PC-3 (cell line): ENCODE measurements at regions not wholly inside any gene's neighbourhood (a gene's known extent, or its start where the extent isn't known, plus 50 kb on each side); places are given as distances from the start of the nearest gene placed in this dataset.

Experiments
- ATAC-seq: fragments of 200-7000 bp; cut with Tn5 transposase; 2 replicates; pipeline ENCODE4 v1.9.1; 2020; ENCODE audit warnings: mild to moderate bottlenecking, moderate library complexity
- BruUV-seq: library from RNA; stranded (reverse); fragments of 400-500 nt; replicated peaks from 2 replicates; lab custom pipeline; 2021; lab: Mats Ljungman, UMichigan
- CTCF ChIA-PET: fragments of 300-600 bp; sonication (Branson Sonifier 250); formaldehyde crosslinking; loops from one replicate; lab custom pipeline; 2022; ENCODE audit warnings: antibody characterized with exemption; lab: Charles Lee
- POLR2A ChIA-PET: fragments of 300-600 bp; sonication (Branson Sonifier 250); formaldehyde crosslinking; loops from one replicate; lab custom pipeline; 2022; ENCODE audit warnings: antibody characterized with exemption; ENCODE audit not compliant: unreplicated experiment; lab: Charles Lee
- DNase-seq: peaks from one replicate; pipeline ENCODE4 v3.0.0-alpha.2; 2015
- H2AFZ ChIP-seq: fragments of 300-600 bp; sonication (generic); 2 replicates; pipeline ENCODE4 v1.6.0; 2016; ENCODE audit warnings: antibody characterized with exemption, low read length
- H3F3A ChIP-seq: fragments of 300-600 bp; sonication (generic); one replicate; pipeline ENCODE4 v1.6.0; 2017; ENCODE audit warnings: antibody characterized with exemption, low read length, control low read depth, mild to moderate bottlenecking; ENCODE audit not compliant: unreplicated experiment
- H3K27ac ChIP-seq: fragments of 300-600 bp; sonication (generic); 2 replicates; pipeline ENCODE4 v1.5.1; 2016; ENCODE audit warnings: mild to moderate bottlenecking, low read length
- H3K27me3 ChIP-seq: fragments of 300-600 bp; sonication (generic); 2 replicates; pipeline ENCODE4 v1.6.1; 2016; ENCODE audit warnings: low read length, mixed read lengths
- H3K36me3 ChIP-seq: fragments of 300-600 bp; sonication (generic); 2 replicates; pipeline ENCODE4 v1.6.1; 2016; ENCODE audit warnings: low read depth, mixed run types, low read length, mixed read lengths
- H3K4me1 ChIP-seq: fragments of 300-600 bp; sonication (generic); 2 replicates; pipeline ENCODE4 v1.5.1; 2016; ENCODE audit warnings: low read length; ENCODE audit not compliant: insufficient read depth
- H3K4me2 ChIP-seq: fragments of 300-600 bp; sonication (generic); 2 replicates; pipeline ENCODE4 v1.6.0; 2016; ENCODE audit warnings: low read length
- H3K4me3 ChIP-seq: fragments of 300-600 bp; sonication (generic); 2 replicates; pipeline ENCODE4 v1.5.1; 2016; ENCODE audit warnings: mild to moderate bottlenecking, low read length, mixed read lengths
- H3K79me2 ChIP-seq: fragments of 300-600 bp; sonication (generic); 2 replicates; pipeline ENCODE4 v1.6.1; 2017; ENCODE audit warnings: low read length, mixed read lengths
- H3K9ac ChIP-seq: fragments of 300-600 bp; sonication (generic); 2 replicates; pipeline ENCODE4 v1.6.0; 2016; ENCODE audit warnings: mild to moderate bottlenecking, low read length
- H3K9me2 ChIP-seq: fragments of 300-600 bp; sonication (generic); replicated peaks from 2 replicates; pipeline ENCODE4 v1.6.1; 2016; ENCODE audit warnings: mixed run types, low read length, mixed read lengths
- H3K9me3 ChIP-seq: fragments of 300-600 bp; sonication (generic); 2 replicates; pipeline ENCODE4 v1.6.1; 2016; ENCODE audit warnings: low read length, mixed read lengths
- H4K20me1 ChIP-seq: fragments of 300-600 bp; sonication (generic); 2 replicates; pipeline ENCODE4 v1.6.1; 2016; ENCODE audit warnings: low read length, mixed read lengths
- EZH2 ChIP-seq: fragments of 300-600 bp; sonication (generic); IDR thresholded peaks from one replicate; pipeline ENCODE4 v1.6.1; 2017; ENCODE audit warnings: antibody characterized with exemption, mild to moderate bottlenecking, low read length; ENCODE audit not compliant: unreplicated experiment
- EZH2phosphoT487 ChIP-seq: fragments of 300-600 bp; sonication (generic); IDR thresholded peaks from 2 replicates; pipeline ENCODE4 v1.6.1; 2018; ENCODE audit warnings: mild to moderate bottlenecking, antibody characterized with exemption, low read length, borderline replicate concordance
- intact Hi-C: fragments of 100-400 bp; cut with micrococcal nuclease; formaldehyde crosslinking; loops from 2 replicates; pipeline ENCODE4 v1.9.0; 2023
- TF ChIP-seq, protein P1 (sequence below): fragments of 300-600 bp; sonication (generic); conservative IDR thresholded peaks from 2 replicates; pipeline ENCODE4 v1.5.1; 2017; ENCODE audit warnings: antibody characterized with exemption, low read depth, mild to moderate bottlenecking, low read length

GRCh38 chr11:42251984-42252383 lies 792.5 kb upstream of the LRRC4C start:
- H3K9me3 ChIP-seq: 0 out of 2 replicates have a peak, but pooled peaks cover 4% of the 10 kb centered on the region
- DNase-seq (peak; percentile 36), ATAC-seq (no peak)
- TF ChIP-seq EZH2phosphoT487 (no peak), EZH2 (no peak)
- TF ChIP-seq, protein P1, sequence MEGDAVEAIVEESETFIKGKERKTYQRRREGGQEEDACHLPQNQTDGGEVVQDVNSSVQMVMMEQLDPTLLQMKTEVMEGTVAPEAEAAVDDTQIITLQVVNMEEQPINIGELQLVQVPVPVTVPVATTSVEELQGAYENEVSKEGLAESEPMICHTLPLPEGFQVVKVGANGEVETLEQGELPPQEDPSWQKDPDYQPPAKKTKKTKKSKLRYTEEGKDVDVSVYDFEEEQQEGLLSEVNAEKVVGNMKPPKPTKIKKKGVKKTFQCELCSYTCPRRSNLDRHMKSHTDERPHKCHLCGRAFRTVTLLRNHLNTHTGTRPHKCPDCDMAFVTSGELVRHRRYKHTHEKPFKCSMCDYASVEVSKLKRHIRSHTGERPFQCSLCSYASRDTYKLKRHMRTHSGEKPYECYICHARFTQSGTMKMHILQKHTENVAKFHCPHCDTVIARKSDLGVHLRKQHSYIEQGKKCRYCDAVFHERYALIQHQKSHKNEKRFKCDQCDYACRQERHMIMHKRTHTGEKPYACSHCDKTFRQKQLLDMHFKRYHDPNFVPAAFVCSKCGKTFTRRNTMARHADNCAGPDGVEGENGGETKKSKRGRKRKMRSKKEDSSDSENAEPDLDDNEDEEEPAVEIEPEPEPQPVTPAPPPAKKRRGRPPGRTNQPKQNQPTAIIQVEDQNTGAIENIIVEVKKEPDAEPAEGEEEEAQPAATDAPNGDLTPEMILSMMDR: no peak
- intact Hi-C loops: no loop called here
- H3K79me2 ChIP-seq: no peaks in the 10 kb centered on the region
- H2AFZ ChIP-seq: no peak overlapping the region
- H3K4me2 ChIP-seq: no peak overlapping the region
- no peaks in the 10 kb centered on the region for H4K20me1 ChIP-seq
- H3K4me1 ChIP-seq: no peaks in the 10 kb centered on the region
- no peaks in the 10 kb centered on the region for H3F3A ChIP-seq
- no peak overlapping the region for H3K9ac ChIP-seq
- H3K4me3 ChIP-seq: no peak overlapping the region
- H3K36me3 ChIP-seq: no peaks in the 10 kb centered on the region
- BruUV-seq: no TSS peak
- no peaks in the 10 kb centered on the region for H3K9me2 ChIP-seq
- no peak overlapping the region for H3K27ac ChIP-seq
- ChIA-PET CTCF (no interaction called here), POLR2A (no interaction called here)
- no peaks in the 10 kb centered on the region for H3K27me3 ChIP-seq

GRCh38 chr11:42253156-42253555 lies 793.7 kb upstream of the LRRC4C start:
- no peaks in the 10 kb centered on the region for H3K4me1 ChIP-seq
- no peaks in the 10 kb centered on the region for H3K36me3 ChIP-seq
- 0 out of 2 replicates have a peak, but pooled peaks cover 4% of the 10 kb centered on the region for H3K9me3 ChIP-seq
- H3K4me2 ChIP-seq: no peak overlapping the region
- H3K27ac ChIP-seq: no peak overlapping the region
- H3K9ac ChIP-seq: no peak overlapping the region
- BruUV-seq: no TSS peak
- no peaks in the 10 kb centered on the region for H4K20me1 ChIP-seq
- TF ChIP-seq EZH2 (no peak), EZH2phosphoT487 (no peak)
- TF ChIP-seq, protein P1: no peak
- H3K4me3 ChIP-seq: no peak overlapping the region
- no peak overlapping the region for H2AFZ ChIP-seq
- DNase-seq (no peak), ATAC-seq (no peak)
- H3K9me2 ChIP-seq: no peaks in the 10 kb centered on the region
- H3K27me3 ChIP-seq: no peaks in the 10 kb centered on the region
- POLR2A ChIA-PET: no interaction called here
- no peaks in the 10 kb centered on the region for H3K79me2 ChIP-seq
- CTCF ChIA-PET: no interaction called here
- intact Hi-C loops: no loop called here
- H3F3A ChIP-seq: no peaks in the 10 kb centered on the region

DNA sequence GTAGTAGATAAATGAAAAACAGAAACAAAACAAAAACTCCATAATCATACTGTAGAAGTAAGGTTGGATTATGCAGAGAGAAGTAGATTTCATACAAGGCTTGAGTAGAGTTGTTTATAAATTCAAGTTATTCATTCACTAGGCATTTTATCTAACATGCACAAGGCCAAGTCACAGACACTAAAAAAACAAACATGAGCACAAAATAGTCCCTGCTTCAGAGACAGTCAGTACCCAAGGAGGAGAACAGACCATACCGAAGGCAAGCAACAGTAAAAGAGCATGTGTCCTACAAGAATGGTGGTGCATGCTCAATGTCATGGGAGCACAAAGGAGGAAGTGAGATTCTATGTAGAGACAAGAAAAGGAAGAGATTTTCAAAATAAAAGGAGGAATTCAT lies 796.5 kb upstream of the LRRC4C start:
- Histone ChIP-seq H3K27ac (no peak overlapping the region), H3K9me2 (no peaks in the 10 kb centered on the region), H3K4me1 (no peaks in the 10 kb centered on the region), H3K4me3 (no peak overlapping the region), H2AFZ (no peak overlapping the region), H4K20me1 (no peaks in the 10 kb centered on the region), H3K4me2 (no peak overlapping the region), H3K9me3 (0 out of 2 replicates have a peak, but pooled peaks cover 4% of the 10 kb centered on the region), H3F3A (no peaks in the 10 kb centered on the region), H3K9ac (no peak overlapping the region), H3K79me2 (no peaks in the 10 kb centered on the region), H3K36me3 (no peaks in the 10 kb centered on the region), H3K27me3 (no peaks in the 10 kb centered on the region)
- ATAC-seq (no peak), DNase-seq (no peak)
- ChIA-PET CTCF (no interaction called here), POLR2A (no interaction called here)
- TF ChIP-seq EZH2: no peak
- TF ChIP-seq, protein P1: no peak
- no peak for TF ChIP-seq EZH2phosphoT487
- no TSS peak for BruUV-seq
- intact Hi-C loops: no loop called here
